Myocyte (in vitro differentiated cells): ENCODE measurements at regions not wholly inside any gene's neighbourhood (a gene's known extent, or its start where the extent isn't known, plus 50 kb on each side); places are given as distances from the start of the nearest gene placed in this dataset.

Experiments used
- DNase-seq: peaks from one replicate; pipeline ENCODE4 v3.0.0-alpha.2; 2012; ENCODE audit warnings: low read depth

- no peak for DNase-seq
These were observed 114.3 kb upstream of the TDRD3 start for GRCh38 chr13:60282708-60283107.

GRCh38 chr13:60286707-60287106 is 110.3 kb upstream of the TDRD3 start:
- DNase-seq, result no peak

GRCh38 chr13:60288569-60288968 is 108.5 kb upstream of the TDRD3 start:
- no peak for DNase-seq

GRCh38 chr13:60303166-60303565 is 93.9 kb upstream of the TDRD3 start:
- DNase-seq, result no peak

- DNase-seq, result no peak
These were observed 85.5 kb upstream of the TDRD3 start for GRCh38 chr13:60311527-60311926.

- DNase-seq, result no peak
These were observed 84.0 kb upstream of the TDRD3 start for GRCh38 chr13:60312851-60313505.

GRCh38 chr13:60318186-60318585 is 78.8 kb upstream of the TDRD3 start:
- no peak for DNase-seq

GRCh38 chr13:60324131-60324530 is 72.9 kb upstream of the TDRD3 start:
- no peak for DNase-seq

- DNase-seq, result no peak
These were observed 70.7 kb upstream of the TDRD3 start for GRCh38 chr13:60326273-60326672.

GRCh38 chr13:60327511-60327910 is 69.5 kb upstream of the TDRD3 start:
- no peak for DNase-seq

- DNase-seq, result no peak
These were observed 68.9 kb upstream of the TDRD3 start for GRCh38 chr13:60328073-60328472.

- DNase-seq, result peak; percentile 21
These were observed 67.6 kb upstream of the TDRD3 start for GRCh38 chr13:60329221-60329923.

- DNase-seq, result no peak
These were observed 65.6 kb upstream of the TDRD3 start for GRCh38 chr13:60331249-60332012.

- DNase-seq, result no peak
These were observed 64.3 kb upstream of the TDRD3 start for GRCh38 chr13:60332682-60333081.

GRCh38 chr13:60334310-60334709 is 62.7 kb upstream of the TDRD3 start:
- DNase-seq, result no peak

- DNase-seq, result no peak
These were observed 61.5 kb upstream of the TDRD3 start for GRCh38 chr13:60335531-60335930.

GRCh38 chr13:60338754-60339153 is 58.3 kb upstream of the TDRD3 start:
- DNase-seq, result no peak

GRCh38 chr13:60343978-60344377 is 53.0 kb upstream of the TDRD3 start:
- DNase-seq, result no peak

- no peak for DNase-seq
These were observed 49.8 kb upstream of the TDRD3 start for GRCh38 chr13:60347174-60347573.
